KMS-11 (cell line): ENCODE measurements at regions not wholly inside any gene's neighbourhood (a gene's known extent, or its start where the extent isn't known, plus 50 kb on each side); places are given as distances from the start of the nearest gene placed in this dataset.

Experiments
- H2AFZ ChIP-seq: fragments of 200-600 bp; sonication (generic); 2 replicates; pipeline ENCODE4 v1.6.1; 2016; ENCODE audit warnings: antibody characterized with exemption, mixed run types, low read depth
- H3K27ac ChIP-seq: fragments of 200-600 bp; sonication (generic); 2 replicates; pipeline ENCODE4 v1.6.1; 2016; ENCODE audit warnings: mild to moderate bottlenecking, mixed run types
- H3K27me3 ChIP-seq: fragments of 200-600 bp; sonication (generic); 2 replicates; pipeline ENCODE4 v1.6.1; 2017; ENCODE audit warnings: mild to moderate bottlenecking, low read depth, mixed run types, moderate library complexity; ENCODE audit not compliant: insufficient read depth
- H3K36me3 ChIP-seq: fragments of 200-600 bp; sonication (generic); 2 replicates; pipeline ENCODE4 v1.6.1; 2017; ENCODE audit warnings: mild to moderate bottlenecking, mixed run types; ENCODE audit not compliant: insufficient read depth
- H3K4me1 ChIP-seq: fragments of 200-600 bp; sonication (generic); 2 replicates; pipeline ENCODE4 v1.6.1; 2016; ENCODE audit warnings: mild to moderate bottlenecking, low read depth, mixed run types; ENCODE audit not compliant: poor library complexity, severe bottlenecking
- H3K4me2 ChIP-seq: fragments of 200-600 bp; sonication (generic); 2 replicates; pipeline ENCODE4 v1.7.0; 2016; ENCODE audit warnings: mild to moderate bottlenecking, mixed run types
- H3K4me3 ChIP-seq: fragments of 200-600 bp; sonication (generic); IDR thresholded peaks from 2 replicates; pipeline ENCODE4 v1.6.1; 2017; ENCODE audit warnings: low read depth, low read length, mixed read lengths; ENCODE audit not compliant: insufficient read depth
- H3K79me2 ChIP-seq: fragments of 200-600 bp; sonication (generic); 2 replicates; pipeline ENCODE4 v1.6.1; 2016; ENCODE audit warnings: low read depth, mixed run types; ENCODE audit not compliant: insufficient read depth
- H3K9ac ChIP-seq: fragments of 200-600 bp; sonication (generic); 2 replicates; pipeline ENCODE4 v1.6.1; 2016; ENCODE audit warnings: mild to moderate bottlenecking, mixed run types
- H4K20me1 ChIP-seq: fragments of 200-600 bp; sonication (generic); 2 replicates; pipeline ENCODE4 v1.6.1; 2016; ENCODE audit warnings: mild to moderate bottlenecking, mixed run types; ENCODE audit not compliant: insufficient read depth
- TF ChIP-seq, protein P1 (sequence below): fragments of 200-600 bp; sonication (generic); conservative IDR thresholded peaks from 2 replicates; pipeline ENCODE4 v1.6.1; 2017; ENCODE audit warnings: low read depth, mild to moderate bottlenecking, antibody characterized with exemption, low read length, moderate library complexity, mixed read lengths

DNA sequence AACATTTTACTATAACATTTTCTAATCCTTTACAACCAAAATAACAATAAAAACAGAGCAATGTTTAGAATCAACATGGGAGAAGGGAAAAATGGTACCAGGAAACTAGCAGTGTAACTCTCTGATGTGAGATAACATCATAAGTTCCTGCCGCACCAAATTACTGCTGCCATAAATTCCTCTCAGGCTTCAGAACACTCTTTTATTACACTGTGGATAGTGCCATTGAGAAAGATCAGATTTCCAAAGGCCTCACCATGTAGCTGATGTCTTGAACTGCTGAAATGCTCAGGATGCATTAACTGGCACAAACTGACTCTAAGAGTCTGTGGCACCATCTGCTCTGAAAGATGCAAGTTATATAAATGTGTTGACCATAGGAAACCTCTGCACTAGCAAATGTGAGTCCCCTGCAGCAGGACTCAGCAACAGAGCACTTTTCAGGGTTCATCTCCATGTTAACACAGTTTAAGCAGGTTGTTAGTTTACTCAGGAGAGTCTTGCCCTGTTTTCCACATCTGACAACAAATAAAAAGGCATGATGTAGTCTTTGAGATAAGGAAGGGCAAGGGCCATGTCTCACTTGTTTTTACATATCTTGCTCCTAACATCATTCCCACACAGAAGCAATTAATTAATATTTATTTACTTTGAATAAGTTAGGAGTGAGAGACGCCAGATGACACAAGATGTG lies 218.1 kb downstream of the CETN3 start:
- Histone ChIP-seq H3K27ac (no peak overlapping the region), H3K4me2 (no peak overlapping the region), H3K9ac (no peak overlapping the region), H3K4me1 (no peaks in the 10 kb centered on the region), H4K20me1 (no peaks in the 10 kb centered on the region), H3K27me3 (no peaks in the 10 kb centered on the region), H3K4me3 (no peak overlapping the region), H3K79me2 (no peaks in the 10 kb centered on the region), H3K36me3 (no peaks in the 10 kb centered on the region), H2AFZ (no peak overlapping the region)
- TF ChIP-seq, protein P1, sequence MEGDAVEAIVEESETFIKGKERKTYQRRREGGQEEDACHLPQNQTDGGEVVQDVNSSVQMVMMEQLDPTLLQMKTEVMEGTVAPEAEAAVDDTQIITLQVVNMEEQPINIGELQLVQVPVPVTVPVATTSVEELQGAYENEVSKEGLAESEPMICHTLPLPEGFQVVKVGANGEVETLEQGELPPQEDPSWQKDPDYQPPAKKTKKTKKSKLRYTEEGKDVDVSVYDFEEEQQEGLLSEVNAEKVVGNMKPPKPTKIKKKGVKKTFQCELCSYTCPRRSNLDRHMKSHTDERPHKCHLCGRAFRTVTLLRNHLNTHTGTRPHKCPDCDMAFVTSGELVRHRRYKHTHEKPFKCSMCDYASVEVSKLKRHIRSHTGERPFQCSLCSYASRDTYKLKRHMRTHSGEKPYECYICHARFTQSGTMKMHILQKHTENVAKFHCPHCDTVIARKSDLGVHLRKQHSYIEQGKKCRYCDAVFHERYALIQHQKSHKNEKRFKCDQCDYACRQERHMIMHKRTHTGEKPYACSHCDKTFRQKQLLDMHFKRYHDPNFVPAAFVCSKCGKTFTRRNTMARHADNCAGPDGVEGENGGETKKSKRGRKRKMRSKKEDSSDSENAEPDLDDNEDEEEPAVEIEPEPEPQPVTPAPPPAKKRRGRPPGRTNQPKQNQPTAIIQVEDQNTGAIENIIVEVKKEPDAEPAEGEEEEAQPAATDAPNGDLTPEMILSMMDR = no peak

DNA sequence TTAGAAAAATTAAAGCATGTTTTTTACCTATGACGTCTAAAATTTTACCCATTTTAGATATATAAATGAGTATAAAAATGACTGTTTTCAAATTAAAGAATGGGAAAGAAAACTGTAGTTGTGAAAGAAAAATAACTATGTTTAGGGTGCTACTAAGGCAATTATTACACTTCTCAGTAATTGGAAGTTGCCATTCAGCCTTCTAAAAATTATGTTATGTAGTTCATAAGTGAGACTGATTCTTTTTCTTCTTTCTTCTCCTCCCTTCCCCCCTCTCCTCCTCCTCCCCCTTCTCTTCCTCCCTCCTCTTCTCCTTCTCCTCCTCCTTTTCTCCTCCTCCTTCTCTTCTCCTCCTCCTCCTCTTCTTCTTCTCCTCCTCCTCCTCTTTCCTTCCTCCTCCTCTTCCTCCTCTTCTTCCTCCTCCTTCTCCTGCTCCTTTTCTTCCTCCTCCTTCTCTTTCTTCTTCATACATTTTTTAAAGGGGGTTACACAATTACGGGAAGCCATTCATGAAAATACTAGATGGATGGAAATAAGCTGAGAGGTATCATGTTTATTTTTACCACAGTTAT lies 223.6 kb downstream of the CETN3 start:
- Histone ChIP-seq H2AFZ (no peak overlapping the region), H4K20me1 (no peaks in the 10 kb centered on the region)

DNA sequence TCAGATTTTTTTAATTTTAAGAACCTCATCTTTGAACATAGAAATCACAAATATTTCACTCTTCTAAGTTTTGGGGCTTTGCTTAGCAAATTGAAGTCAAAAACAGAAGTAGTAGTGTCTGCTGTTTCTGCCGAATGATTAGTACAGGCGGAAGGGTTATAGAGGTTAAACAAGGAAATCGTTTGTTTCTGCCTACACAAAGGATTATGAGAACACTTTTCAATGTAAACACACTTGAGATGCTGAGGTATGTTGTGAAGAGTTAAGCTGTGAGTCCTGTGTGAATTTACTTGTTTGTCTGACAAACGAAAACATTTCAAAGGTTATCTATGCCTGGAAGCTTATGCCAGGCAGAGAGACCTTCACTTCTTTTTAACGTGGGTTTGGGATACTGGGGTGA lies 224.8 kb downstream of the CETN3 start:
- TF ChIP-seq, protein P1 = no peak
- Histone ChIP-seq H4K20me1 (no peaks in the 10 kb centered on the region), H3K9ac (no peak overlapping the region), H3K79me2 (no peaks in the 10 kb centered on the region), H3K4me2 (no peak overlapping the region), H3K4me3 (no peak overlapping the region), H2AFZ (no peak overlapping the region), H3K4me1 (peaks cover 17% of the 10 kb centered on the region), H3K27me3 (no peaks in the 10 kb centered on the region), H3K27ac (no peak overlapping the region), H3K36me3 (no peaks in the 10 kb centered on the region)

More for the DNA sequence above, 223.6 kb downstream of the CETN3 start:
- no peaks in the 10 kb centered on the region for H3K27me3 ChIP-seq
- H3K36me3 ChIP-seq = no peaks in the 10 kb centered on the region
- no peak overlapping the region for H3K4me2 ChIP-seq
- TF ChIP-seq, protein P1 = no peak
- H3K4me3 ChIP-seq = no peak overlapping the region
- H3K9ac ChIP-seq = no peak overlapping the region
- peaks cover 17% of the 10 kb centered on the region for H3K4me1 ChIP-seq
- H3K79me2 ChIP-seq = no peaks in the 10 kb centered on the region
- H3K27ac ChIP-seq = no peak overlapping the region

DNA sequence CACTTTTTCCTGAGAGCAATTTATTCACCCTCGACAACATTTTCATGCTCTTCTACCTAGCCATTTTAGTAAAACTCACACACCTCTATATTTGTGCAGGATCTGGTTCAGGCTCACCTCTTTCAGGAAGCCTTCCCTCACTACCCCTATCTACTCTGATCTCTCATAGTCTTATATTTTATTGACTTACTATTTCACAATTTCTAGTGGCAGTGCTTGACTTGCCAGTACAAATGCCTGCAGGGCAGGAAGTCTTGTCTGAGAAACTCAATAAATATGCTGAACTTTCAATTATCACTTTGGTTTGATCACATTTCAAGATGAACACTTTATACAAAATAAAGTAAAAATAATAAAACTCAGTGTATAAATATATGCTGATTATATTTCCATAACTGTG lies 226.8 kb downstream of the CETN3 start:
- no peak overlapping the region for H3K27ac ChIP-seq
- H3K4me2 ChIP-seq = no peak overlapping the region
- TF ChIP-seq, protein P1 = no peak
- H4K20me1 ChIP-seq = no peaks in the 10 kb centered on the region
- H3K27me3 ChIP-seq = no peaks in the 10 kb centered on the region
- no peak overlapping the region for H3K9ac ChIP-seq
- H3K36me3 ChIP-seq = no peaks in the 10 kb centered on the region
- no peak overlapping the region for H3K4me3 ChIP-seq
- no peaks in the 10 kb centered on the region for H3K79me2 ChIP-seq
- peaks cover 17% of the 10 kb centered on the region for H3K4me1 ChIP-seq
- H2AFZ ChIP-seq = no peak overlapping the region
